IMR-90 (cell line): ENCODE measurements at regions not wholly inside any gene's neighbourhood (a gene's known extent, or its start where the extent isn't known, plus 50 kb on each side); places are given as distances from the start of the nearest gene placed in this dataset.

Experiments
- ATAC-seq: fragments of 200-7000 bp; cut with Tn5 transposase; 2 replicates; pipeline ENCODE4 v1.9.1; 2020; ENCODE audit warnings: low read depth, mild to moderate bottlenecking, moderate library complexity
- BruUV-seq: library from RNA; stranded (reverse); fragments of 400-500 nt; replicated peaks from 2 replicates; lab custom pipeline; 2021; lab: Mats Ljungman, UMichigan
- CTCF ChIA-PET: fragments of 300-600 bp; formaldehyde crosslinking; extraction: SDS; loops from one replicate; lab custom pipeline; 2021; ENCODE audit warnings: antibody characterized with exemption; lab: Yijun Ruan, JAX
- POLR2A ChIA-PET: fragments of 300-600 bp; sonication (Branson Sonifier 250); formaldehyde crosslinking; loops from one replicate; lab custom pipeline; 2022; ENCODE audit warnings: antibody characterized with exemption; ENCODE audit not compliant: unreplicated experiment; lab: Charles Lee
- DNase-seq: peaks from one replicate; pipeline ENCODE4 v3.0.0; 2013
- H2AFZ ChIP-seq: replicated peaks from 2 replicates; pipeline ENCODE3; 2013; ENCODE audit warnings: low read length, mild to moderate bottlenecking; ENCODE audit not compliant: poor library complexity
- H2AK5ac ChIP-seq: 2 replicates; pipeline ENCODE4 v1.6.1; 2013; ENCODE audit warnings: low read depth, low read length, inconsistent platforms
- H2AK9ac ChIP-seq: replicated peaks from 2 replicates; pipeline ENCODE3; 2013; ENCODE audit warnings: mild to moderate bottlenecking, low read depth, low read length, moderate library complexity; ENCODE audit not compliant: poor library complexity
- H2BK120ac ChIP-seq: 2 replicates; pipeline ENCODE4 v1.6.1; 2013; ENCODE audit warnings: low read depth, low read length, inconsistent platforms
- H2BK15ac ChIP-seq: 3 replicates; pipeline ENCODE4 v1.6.1; 2013; ENCODE audit warnings: low read depth, low read length, inconsistent platforms
- H2BK20ac ChIP-seq: 2 replicates; pipeline ENCODE4 v1.6.1; 2013; ENCODE audit warnings: low read depth, mild to moderate bottlenecking, inconsistent platforms, low read length, moderate library complexity
- H2BK5ac ChIP-seq: 2 replicates; pipeline ENCODE4 v1.6.1; 2013; ENCODE audit warnings: mild to moderate bottlenecking, low read depth, low read length, inconsistent platforms; ENCODE audit not compliant: poor library complexity, severe bottlenecking
- H3K14ac ChIP-seq: replicated peaks from 2 replicates; pipeline ENCODE4 v1.6.1; 2013; ENCODE audit warnings: low read depth, low read length, inconsistent platforms
- H3K18ac ChIP-seq: 2 replicates; pipeline ENCODE4 v1.6.1; 2013; ENCODE audit warnings: low read depth, low read length, control low read depth
- H3K23ac ChIP-seq: 2 replicates; pipeline ENCODE4 v1.6.1; 2013; ENCODE audit warnings: low read depth, low read length, inconsistent platforms
- H3K27ac ChIP-seq: 2 replicates; pipeline ENCODE4 v1.5.1; 2013; ENCODE audit warnings: mild to moderate bottlenecking, control low read depth, low read length; ENCODE audit not compliant: insufficient read depth
- H3K27me3 ChIP-seq: 2 replicates; pipeline ENCODE4 v1.6.1; 2013; ENCODE audit warnings: low read length; ENCODE audit not compliant: control insufficient read depth, insufficient read depth
- H3K36me3 ChIP-seq: 2 replicates; pipeline ENCODE4 v1.6.1; 2013; ENCODE audit warnings: low read length, mixed read lengths; ENCODE audit not compliant: control insufficient read depth, insufficient read depth
- H3K4ac ChIP-seq: 2 replicates; pipeline ENCODE4 v1.6.1; 2013; ENCODE audit warnings: low read depth, low read length, inconsistent platforms
- H3K4me1 ChIP-seq: 2 replicates; pipeline ENCODE4 v1.6.1; 2013; ENCODE audit warnings: low read length, mixed read lengths; ENCODE audit not compliant: control insufficient read depth, insufficient read depth
- H3K4me2 ChIP-seq: 2 replicates; pipeline ENCODE4 v1.6.1; 2013; ENCODE audit warnings: low read depth, mild to moderate bottlenecking, control low read depth, low read length, moderate library complexity
- H3K4me3 ChIP-seq: 2 replicates; pipeline ENCODE4 v1.5.1; 2013; ENCODE audit warnings: low read depth, mild to moderate bottlenecking, control low read depth, low read length, moderate library complexity; ENCODE audit not compliant: insufficient read depth
- H3K56ac ChIP-seq: 2 replicates; pipeline ENCODE4 v1.6.1; 2013; ENCODE audit warnings: low read length, inconsistent platforms; ENCODE audit not compliant: insufficient read depth; ENCODE audit errors: extremely low read depth
- H3K79me1 ChIP-seq, 2 experiments: 2 replicates each; pipeline ENCODE4 v1.6.1; 2013; ENCODE audit warnings: low read length in 2 of 2, inconsistent platforms in 1 of 2, low read depth in 1 of 2
- H3K9ac ChIP-seq: 2 replicates; pipeline ENCODE4 v1.6.1; 2013; ENCODE audit warnings: low read depth, low read length, control low read depth
- H3K9me1 ChIP-seq: 2 replicates; pipeline ENCODE4 v1.6.1; 2013; ENCODE audit warnings: low read length, inconsistent platforms; ENCODE audit not compliant: insufficient read depth
- H3K9me3 ChIP-seq: 2 replicates; pipeline ENCODE4 v1.6.1; 2013; ENCODE audit warnings: low read length; ENCODE audit not compliant: control insufficient read depth, insufficient read depth
- H4K20me1 ChIP-seq: 2 replicates; pipeline ENCODE4 v1.6.1; 2013; ENCODE audit warnings: low read length, inconsistent platforms; ENCODE audit not compliant: insufficient read depth
- H4K5ac ChIP-seq: 2 replicates; pipeline ENCODE4 v1.6.1; 2013; ENCODE audit warnings: mild to moderate bottlenecking, low read depth, low read length, control low read depth
- H4K8ac ChIP-seq, 2 experiments: 2 replicates each; pipeline ENCODE4 v1.6.1; 2013; ENCODE audit warnings: low read depth in 2 of 2, low read length in 2 of 2, control low read depth in 1 of 2, inconsistent platforms in 1 of 2
- H4K91ac ChIP-seq: 2 replicates; pipeline ENCODE4 v1.6.1; 2013; ENCODE audit warnings: low read depth, low read length, inconsistent platforms; ENCODE audit not compliant: insufficient read depth
- CEBPB ChIP-seq: IDR thresholded peaks from 2 replicates; pipeline ENCODE4 v1.6.1; 2012; ENCODE audit warnings: low read depth, low read length, improper control_type of control experiment
- CHD1 ChIP-seq: IDR thresholded peaks from 2 replicates; pipeline ENCODE4 v1.6.1; 2012; ENCODE audit warnings: low read depth, low read length, improper control_type of control experiment
- CTCF ChIP-seq: conservative IDR thresholded peaks from 2 replicates; pipeline ENCODE4 v1.5.1; 2012; ENCODE audit warnings: mild to moderate bottlenecking, low read depth, low read length, improper control_type of control experiment
- FOS ChIP-seq: fragments of 150-350 bp; IDR thresholded peaks from 2 replicates; pipeline ENCODE4 v1.6.1; 2016; ENCODE audit warnings: low read depth, low read length
- MXI1 ChIP-seq: IDR thresholded peaks from 2 replicates; pipeline ENCODE4 v1.6.1; 2012; ENCODE audit warnings: low read depth, mild to moderate bottlenecking, low read length, moderate library complexity, borderline replicate concordance
- NFE2L2 ChIP-seq: fragments of 150-350 bp; IDR thresholded peaks from 2 replicates; pipeline ENCODE4 v1.6.1; 2016; ENCODE audit warnings: low read depth, mild to moderate bottlenecking, low read length
- RCOR1 ChIP-seq: IDR thresholded peaks from 2 replicates; pipeline ENCODE4 v1.6.1; 2012; ENCODE audit warnings: mild to moderate bottlenecking, low read length, improper control_type of control experiment; ENCODE audit not compliant: insufficient replicate concordance
- RFX5 ChIP-seq: IDR thresholded peaks from 2 replicates; pipeline ENCODE4 v1.8.0; 2012; ENCODE audit warnings: low read depth, mild to moderate bottlenecking, low read length, moderate library complexity
- WGBS, 2 experiments: methylation state at CpG; one replicate each; pipeline versions ENCODE4 v1.1.5 to v1.1.7; 2013; ENCODE audit warnings: missing lambda C conversion rate in 2 of 2; ENCODE audit not compliant: insufficient read length in 1 of 2; ENCODE audit errors: extremely low coverage in 2 of 2; 5-methylcytosine and 5-hydroxymethylcytosine counted together
- dilution Hi-C: fragments of 300-500 bp; cut with HindIII; formaldehyde crosslinking; loops from one replicate; pipeline ENCODE4 v1.14.3; 2018; ENCODE audit warnings: low sequenced_read_pairs; ENCODE audit not compliant: unreplicated experiment
- in situ Hi-C: fragments of 300-500 bp; cut with MboI; formaldehyde crosslinking; loops from 3 replicates; pipeline ENCODE4 v1.14.3; 2019; ENCODE audit warnings: low sequenced_read_pairs, inconsistent platforms, mixed read lengths
- intact Hi-C: fragments of 100-400 bp; cut with micrococcal nuclease; formaldehyde crosslinking; loops from 2 replicates; pipeline ENCODE4 v1.10.0; 2022
- TF ChIP-seq, protein P1 (sequence below): fragments of 150-350 bp; IDR thresholded peaks from 2 replicates; pipeline ENCODE4 v1.6.1; 2016; ENCODE audit warnings: low read depth, mild to moderate bottlenecking, low read length, moderate library complexity, borderline replicate concordance

GRCh38 chr4:78720994-78721677 lies 55.0 kb upstream of the BMP2K start:
- BruUV-seq, result no TSS peak
- H4K5ac ChIP-seq, result no peak overlapping the region
- H3K18ac ChIP-seq, result no peak overlapping the region
- DNase-seq (no peak), ATAC-seq (no peak)
- no peak overlapping the region for H2BK120ac ChIP-seq
- H4K91ac ChIP-seq, result no peak overlapping the region
- intact Hi-C loops, result no loop called here
- no peaks in the 10 kb centered on the region for H3K27me3 ChIP-seq
- TF ChIP-seq CTCF, result no peak
- no peak for TF ChIP-seq NFE2L2
- no peak for TF ChIP-seq RFX5
- TF ChIP-seq, protein P1, sequence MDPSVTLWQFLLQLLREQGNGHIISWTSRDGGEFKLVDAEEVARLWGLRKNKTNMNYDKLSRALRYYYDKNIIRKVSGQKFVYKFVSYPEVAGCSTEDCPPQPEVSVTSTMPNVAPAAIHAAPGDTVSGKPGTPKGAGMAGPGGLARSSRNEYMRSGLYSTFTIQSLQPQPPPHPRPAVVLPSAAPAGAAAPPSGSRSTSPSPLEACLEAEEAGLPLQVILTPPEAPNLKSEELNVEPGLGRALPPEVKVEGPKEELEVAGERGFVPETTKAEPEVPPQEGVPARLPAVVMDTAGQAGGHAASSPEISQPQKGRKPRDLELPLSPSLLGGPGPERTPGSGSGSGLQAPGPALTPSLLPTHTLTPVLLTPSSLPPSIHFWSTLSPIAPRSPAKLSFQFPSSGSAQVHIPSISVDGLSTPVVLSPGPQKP, result no peak
- no peak for TF ChIP-seq CHD1
- TF ChIP-seq RCOR1, result no peak
- TF ChIP-seq FOS, result no peak
- no peak for TF ChIP-seq MXI1
- no peak for TF ChIP-seq CEBPB
- dilution Hi-C loops, result no loop called here
- no peak overlapping the region for H3K27ac ChIP-seq
- no peak overlapping the region for H3K23ac ChIP-seq
- peak overlapping the region; percentile 57 for H2AFZ ChIP-seq
- H2BK5ac ChIP-seq, result no peak overlapping the region
- 0 out of 4 replicates have a peak overlapping the region, but pooled peaks of 1 of the 2 experiments have one; percentile 50 for H4K8ac ChIP-seq
- POLR2A ChIA-PET, result no interaction called here
- no peak overlapping the region for H3K9ac ChIP-seq
- no peak overlapping the region for H3K4ac ChIP-seq
- no peak overlapping the region for H3K4me2 ChIP-seq
- no peak overlapping the region for H3K56ac ChIP-seq
- no peak overlapping the region for H3K4me3 ChIP-seq
- H3K4me1 ChIP-seq, result no peaks in the 10 kb centered on the region
- H3K9me1 ChIP-seq, result no peaks in the 10 kb centered on the region
- no peaks in the 10 kb centered on the region for H3K79me1 ChIP-seq
- no peaks in the 10 kb centered on the region for H4K20me1 ChIP-seq
- no peak overlapping the region; the same call in 1 of the 2 replicates for H3K14ac ChIP-seq
- no peaks in the 10 kb centered on the region for H3K36me3 ChIP-seq
- no CpG with 5 or more reads among the region's 10 CpGs for WGBS, 2 experiments
- no peaks in the 10 kb centered on the region for H3K9me3 ChIP-seq
- H2AK9ac ChIP-seq, result no peak overlapping the region
- in situ Hi-C loops, result no loop called here
- CTCF ChIA-PET, result no interaction called here
- H2BK15ac ChIP-seq, result no peak overlapping the region
- no peak overlapping the region for H2AK5ac ChIP-seq
- H2BK20ac ChIP-seq, result no peak overlapping the region
